SK-N-MC (cell line): ENCODE measurements at regions not wholly inside any gene's neighbourhood (a gene's known extent, or its start where the extent isn't known, plus 50 kb on each side); places are given as distances from the start of the nearest gene placed in this dataset.
"Not testable (repeated sequence)": the region's sequence is repeated elsewhere in the genome, so short reads cannot be mapped to it uniquely, and the experiment has no call there.

Source experiments
- DNase-seq: peaks from one replicate; pipeline ENCODE4 v3.0.0-alpha.2; 2011; ENCODE audit warnings: low read depth, low spot score
- H3K27ac ChIP-seq: fragments of 200-600 bp; sonication (generic); 2 replicates; pipeline ENCODE4 v1.5.1; 2016; ENCODE audit warnings: mixed run types
- H3K36me3 ChIP-seq: fragments of 200-600 bp; sonication (generic); 2 replicates; pipeline ENCODE4 v1.6.1; 2017; ENCODE audit warnings: antibody characterized with exemption, low read length, mixed read lengths; ENCODE audit not compliant: insufficient read depth
- H3K4me3 ChIP-seq: fragments of 200-600 bp; sonication (generic); 2 replicates; pipeline ENCODE4 v1.5.1; 2016
- H3K9ac ChIP-seq: fragments of 200-600 bp; sonication (generic); 2 replicates; pipeline ENCODE4 v1.8.0; 2017; ENCODE audit warnings: mixed run types, mixed read lengths; ENCODE audit not compliant: insufficient read length
- H3K9me3 ChIP-seq: fragments of 200-600 bp; sonication (generic); 2 replicates; pipeline ENCODE4 v1.6.1; 2017; ENCODE audit warnings: low read depth, mild to moderate bottlenecking, antibody characterized with exemption, low read length, moderate library complexity, mixed read lengths
- EZH2 ChIP-seq: fragments of 200-600 bp; sonication (generic); IDR thresholded peaks from one replicate; pipeline ENCODE4 v1.6.1; 2017; ENCODE audit warnings: antibody characterized with exemption
- FOXP2 ChIP-seq: optimal IDR thresholded peaks from 2 replicates; pipeline ENCODE3; 2011; ENCODE audit warnings: mild to moderate bottlenecking, moderate library complexity; ENCODE audit not compliant: insufficient read depth; ENCODE audit errors: extremely low read length, control extremely low read depth
- POLR2AphosphoS5 ChIP-seq: IDR thresholded peaks from 2 replicates; pipeline ENCODE4 v1.6.1; 2012; ENCODE audit warnings: mild to moderate bottlenecking, low read depth, low read length, borderline replicate concordance

GRCh38 chr1:198435056-198435455 is 105.4 kb downstream of the ATP6V1G3 start:
- DNase-seq: no peak
- TF ChIP-seq POLR2AphosphoS5: no peak
- no peak for TF ChIP-seq EZH2
- TF ChIP-seq FOXP2: no peak
- H3K27ac ChIP-seq: no peak overlapping the region
- no peak overlapping the region for H3K9ac ChIP-seq
- peaks cover 3% of the 10 kb centered on the region; the same call in 1 of the 2 replicates for H3K9me3 ChIP-seq
- no peak overlapping the region for H3K4me3 ChIP-seq
- H3K36me3 ChIP-seq: no peaks in the 10 kb centered on the region

- Histone ChIP-seq H3K36me3 (no peaks in the 10 kb centered on the region), H3K9ac (no peak overlapping the region), H3K27ac (peak overlapping the region; percentile 66; the same call in 1 of the 2 replicates), H3K4me3 (peak overlapping the region; percentile 19), H3K9me3 (no peaks in the 10 kb centered on the region)
- TF ChIP-seq EZH2 (no peak), POLR2AphosphoS5 (no peak), FOXP2 (no peak)
- no peak for DNase-seq
Observed at GRCh38 chr1:198424441-198424840, 116.0 kb downstream of the ATP6V1G3 start.

DNA sequence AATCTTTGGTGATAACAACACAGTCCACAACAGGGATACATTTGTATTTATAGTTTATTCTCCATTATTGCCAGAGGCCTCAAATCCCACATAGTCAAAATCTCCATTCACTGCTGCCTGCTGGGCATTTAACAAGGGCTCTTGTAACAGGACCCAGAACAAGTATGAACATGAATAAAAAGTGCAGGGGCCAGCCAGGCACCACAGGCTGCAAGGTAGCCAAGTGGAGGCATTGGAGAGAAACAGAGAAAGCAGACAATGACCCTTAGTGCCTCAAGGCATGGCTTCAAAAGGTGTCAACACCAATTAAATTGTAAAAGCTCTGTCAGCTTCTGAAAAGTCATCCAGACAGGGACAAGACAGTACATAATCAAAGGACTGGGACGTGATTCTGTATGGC is 116.8 kb downstream of the ATP6V1G3 start:
- DNase-seq: no peak
- no peak overlapping the region for H3K9ac ChIP-seq
- TF ChIP-seq FOXP2: no peak
- TF ChIP-seq EZH2: no peak
- TF ChIP-seq POLR2AphosphoS5: no peak
- H3K36me3 ChIP-seq: no peaks in the 10 kb centered on the region
- H3K9me3 ChIP-seq: no peaks in the 10 kb centered on the region
- no peak overlapping the region for H3K4me3 ChIP-seq
- H3K27ac ChIP-seq: peak overlapping the region; percentile 39; the same call in 1 of the 2 replicates

DNA sequence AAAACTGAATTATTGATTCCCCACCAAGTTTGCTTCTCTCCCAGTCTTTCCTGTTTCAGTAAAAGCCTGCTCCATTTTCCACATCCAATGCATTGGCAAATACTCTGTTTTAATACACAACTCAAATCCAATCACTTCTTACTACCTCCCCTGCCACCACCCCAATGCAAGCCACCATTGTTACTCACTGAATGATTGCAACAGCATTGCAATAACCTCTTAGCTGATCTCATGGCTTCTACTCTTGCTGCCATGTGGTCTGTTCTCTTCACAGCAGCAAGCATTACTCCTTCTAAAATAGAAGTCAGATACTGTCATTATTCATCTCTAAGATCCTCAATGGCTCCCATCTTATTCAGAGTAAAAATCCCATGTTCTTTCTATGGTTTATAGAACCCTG is 123.4 kb downstream of the ATP6V1G3 start:
- Histone ChIP-seq H3K9me3 (no peaks in the 10 kb centered on the region; the same call in 1 of the 2 replicates), H3K4me3 (no peak overlapping the region), H3K9ac (no peak overlapping the region), H3K27ac (no peak overlapping the region), H3K36me3 (no peaks in the 10 kb centered on the region)
- TF ChIP-seq FOXP2: no peak
- TF ChIP-seq EZH2: no peak
- TF ChIP-seq POLR2AphosphoS5: no peak
- no peak for DNase-seq

- Histone ChIP-seq H3K9me3 (no peaks in the 10 kb centered on the region; the same call in 1 of the 2 replicates), H3K9ac (no peak overlapping the region), H3K36me3 (no peaks in the 10 kb centered on the region), H3K27ac (no peak overlapping the region), H3K4me3 (no peak overlapping the region)
- DNase-seq: no peak
- TF ChIP-seq FOXP2 (no peak), POLR2AphosphoS5 (no peak), EZH2 (no peak)
Observed at GRCh38 chr1:198416296-198416695, 124.2 kb downstream of the ATP6V1G3 start.

GRCh38 chr1:198411240-198411639 is 129.2 kb downstream of the ATP6V1G3 start:
- Histone ChIP-seq H3K9ac (no peak overlapping the region), H3K4me3 (no peak overlapping the region), H3K9me3 (peaks cover 4% of the 10 kb centered on the region; the same call in 1 of the 2 replicates), H3K36me3 (no peaks in the 10 kb centered on the region), H3K27ac (no peak overlapping the region)
- DNase-seq: no peak
- TF ChIP-seq POLR2AphosphoS5: no peak
- no peak for TF ChIP-seq FOXP2
- TF ChIP-seq EZH2: no peak

DNA sequence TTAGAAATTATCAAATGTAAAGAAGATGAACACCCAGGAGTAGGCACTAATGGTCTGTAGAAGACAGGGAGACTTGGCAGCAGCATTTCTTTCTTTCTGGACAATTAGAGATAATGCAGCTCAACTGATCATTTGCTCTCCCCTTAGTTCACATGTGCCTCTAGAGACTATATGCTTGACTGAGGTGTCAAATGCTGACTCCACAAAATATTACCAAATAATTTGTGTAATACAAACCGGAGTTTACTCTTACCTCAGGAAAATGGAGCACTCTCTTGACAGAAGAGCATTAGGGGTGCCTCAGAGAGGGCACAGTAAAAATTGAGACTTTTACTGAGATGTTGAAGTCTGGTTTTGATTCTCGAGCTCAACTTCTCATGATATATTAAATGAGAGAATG is 131.8 kb downstream of the ATP6V1G3 start:
- TF ChIP-seq POLR2AphosphoS5: no peak
- TF ChIP-seq EZH2: no peak
- TF ChIP-seq FOXP2: no peak

DNA sequence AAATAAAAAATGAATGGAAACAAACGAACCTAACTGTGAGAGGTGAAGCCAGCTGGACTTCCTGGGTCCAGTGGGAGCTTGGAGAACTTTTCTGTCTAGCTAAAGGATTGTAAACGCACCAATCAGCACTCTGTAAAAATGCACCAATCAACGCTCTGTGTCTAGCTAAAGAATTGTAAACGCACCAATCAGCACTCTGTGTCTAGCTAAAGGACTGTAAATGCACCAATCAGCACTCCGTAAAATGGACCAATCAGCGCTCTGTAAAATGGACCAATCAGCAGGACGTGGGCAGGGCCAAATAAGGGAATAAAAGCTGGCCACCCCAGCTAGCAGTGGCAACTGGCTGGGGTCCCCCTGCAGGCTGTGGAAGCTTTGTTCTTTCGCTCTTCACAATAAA is 135.8 kb downstream of the ATP6V1G3 start:
- H3K4me3 ChIP-seq, H3K27ac ChIP-seq, H3K36me3 ChIP-seq, H3K9ac ChIP-seq, DNase-seq, H3K9me3 ChIP-seq: not testable (repeated sequence)

More for the DNA sequence above, 131.8 kb downstream of the ATP6V1G3 start:
- H3K9ac ChIP-seq: no peak overlapping the region
- H3K27ac ChIP-seq: no peak overlapping the region
- DNase-seq: no peak
- no peaks in the 10 kb centered on the region for H3K36me3 ChIP-seq
- peaks cover 4% of the 10 kb centered on the region; the same call in 1 of the 2 replicates for H3K9me3 ChIP-seq
- no peak overlapping the region for H3K4me3 ChIP-seq

GRCh38 chr1:198400063-198400462 is 140.4 kb downstream of the ATP6V1G3 start:
- no peak overlapping the region for H3K4me3 ChIP-seq
- TF ChIP-seq EZH2: no peak
- no peak for TF ChIP-seq FOXP2
- TF ChIP-seq POLR2AphosphoS5: no peak
- DNase-seq: no peak
- no peaks in the 10 kb centered on the region for H3K36me3 ChIP-seq
- no peak overlapping the region for H3K9ac ChIP-seq
- H3K9me3 ChIP-seq: no peaks in the 10 kb centered on the region
- H3K27ac ChIP-seq: no peak overlapping the region

DNA sequence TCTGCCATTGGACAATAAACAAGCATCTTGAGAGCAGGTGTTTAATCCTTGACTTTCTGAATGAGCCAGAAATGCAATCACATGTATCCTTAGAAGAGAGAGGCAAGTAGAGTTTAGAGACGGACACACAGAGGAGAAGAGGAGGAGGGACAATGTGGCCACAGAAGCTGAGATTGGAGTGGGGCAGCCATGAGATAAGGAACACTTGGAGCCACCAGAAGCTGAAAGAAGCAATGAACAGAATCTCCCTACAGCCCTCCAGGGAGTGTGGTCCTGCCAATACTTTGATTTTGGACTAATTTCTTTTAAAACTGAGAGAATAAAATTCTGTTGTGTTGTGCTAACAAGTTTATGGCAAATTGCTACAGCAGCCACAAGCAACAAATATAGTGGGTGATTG is 141.0 kb downstream of the ATP6V1G3 start:
- no peak overlapping the region for H3K27ac ChIP-seq
- no peak overlapping the region for H3K9ac ChIP-seq
- TF ChIP-seq POLR2AphosphoS5: no peak
- no peak for TF ChIP-seq FOXP2
- TF ChIP-seq EZH2: no peak
- no peaks in the 10 kb centered on the region for H3K36me3 ChIP-seq
- no peaks in the 10 kb centered on the region for H3K9me3 ChIP-seq
- DNase-seq: no peak
- H3K4me3 ChIP-seq: no peak overlapping the region
